ENCODE measurements at regions not wholly inside any gene's neighbourhood (a gene's known extent, or its start where the extent isn't known, plus 50 kb on each side); places are given as distances from the start of the nearest gene placed in this dataset.

DNA sequence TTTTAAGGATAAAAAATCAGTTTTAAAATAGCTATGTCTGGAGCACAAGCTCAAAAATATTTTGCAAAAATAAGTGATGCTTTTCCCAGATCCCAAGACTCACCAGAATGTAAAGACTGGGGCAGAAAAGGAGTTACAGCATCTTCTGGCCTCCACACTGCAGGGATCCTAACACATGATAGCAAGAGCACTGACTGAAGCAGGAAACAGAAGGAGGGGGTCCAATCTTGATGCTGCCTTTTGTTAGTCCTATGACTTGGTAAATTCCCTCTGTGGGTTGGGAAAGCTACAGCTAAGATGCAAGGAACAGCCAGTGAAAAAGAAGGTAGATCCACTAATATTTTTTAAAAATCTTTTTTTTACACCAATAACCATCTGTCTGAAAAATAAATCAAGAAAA is 54.2 kb upstream of the TNR start:
- no peak overlapping the region for H3K4me3 ChIP-seq
- no peaks in the 10 kb centered on the region for H3K4me1 ChIP-seq
- H3K9me3 ChIP-seq: no peaks in the 10 kb centered on the region
- no peak for DNase-seq
- in situ Hi-C loops (cut with MboI; ENCODE audit: low pct_ligation_motif_present in 1 of 4, low pct_unique_long_range_greater_than_20kb in 1 of 4, low sequenced_read_pairs in 3 of 4): no loop called here
- no peak overlapping the region for H3K27ac ChIP-seq
- TF ChIP-seq POLR2A (IDR thresholded peaks at IDR 0.05) (no peak), POLR2AphosphoS5 (IDR thresholded peaks at IDR 0.05) (no peak), EP300 (IDR thresholded peaks at IDR 0.05; ENCODE audit: low read depth) (no peak)
- TF ChIP-seq, protein P1, sequence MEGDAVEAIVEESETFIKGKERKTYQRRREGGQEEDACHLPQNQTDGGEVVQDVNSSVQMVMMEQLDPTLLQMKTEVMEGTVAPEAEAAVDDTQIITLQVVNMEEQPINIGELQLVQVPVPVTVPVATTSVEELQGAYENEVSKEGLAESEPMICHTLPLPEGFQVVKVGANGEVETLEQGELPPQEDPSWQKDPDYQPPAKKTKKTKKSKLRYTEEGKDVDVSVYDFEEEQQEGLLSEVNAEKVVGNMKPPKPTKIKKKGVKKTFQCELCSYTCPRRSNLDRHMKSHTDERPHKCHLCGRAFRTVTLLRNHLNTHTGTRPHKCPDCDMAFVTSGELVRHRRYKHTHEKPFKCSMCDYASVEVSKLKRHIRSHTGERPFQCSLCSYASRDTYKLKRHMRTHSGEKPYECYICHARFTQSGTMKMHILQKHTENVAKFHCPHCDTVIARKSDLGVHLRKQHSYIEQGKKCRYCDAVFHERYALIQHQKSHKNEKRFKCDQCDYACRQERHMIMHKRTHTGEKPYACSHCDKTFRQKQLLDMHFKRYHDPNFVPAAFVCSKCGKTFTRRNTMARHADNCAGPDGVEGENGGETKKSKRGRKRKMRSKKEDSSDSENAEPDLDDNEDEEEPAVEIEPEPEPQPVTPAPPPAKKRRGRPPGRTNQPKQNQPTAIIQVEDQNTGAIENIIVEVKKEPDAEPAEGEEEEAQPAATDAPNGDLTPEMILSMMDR (IDR thresholded peaks at IDR 0.05): no peak
- H3K36me3 ChIP-seq: no peaks in the 10 kb centered on the region
- intact Hi-C loops (cut with DNase I; ENCODE audit: low total_unique reads): no loop called here
- H3K27me3 ChIP-seq: no peaks in the 10 kb centered on the region

DNA sequence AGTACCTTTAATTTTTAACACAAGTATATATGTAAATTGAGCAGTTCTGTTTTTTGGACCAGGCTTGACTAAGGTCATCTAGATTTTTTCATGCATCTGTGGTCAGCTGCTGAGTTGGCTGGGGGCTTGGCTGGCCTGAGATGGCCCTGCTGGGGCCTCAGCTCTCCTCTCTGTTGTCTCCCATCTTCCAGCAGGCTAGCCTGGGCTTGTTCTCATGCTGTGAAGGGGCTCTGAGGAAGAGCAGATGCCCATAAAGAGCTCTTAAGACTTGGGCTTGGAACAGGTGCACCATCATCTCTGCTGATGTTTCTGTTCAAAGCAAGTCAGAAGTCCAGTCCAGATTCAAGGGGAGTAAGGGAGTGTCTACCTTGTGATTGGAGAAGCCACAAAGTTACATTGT is 51.2 kb upstream of the TNR start:
- H3K4me3 ChIP-seq: no peak overlapping the region
- intact Hi-C loops (cut with DNase I; ENCODE audit: low total_unique reads) (no loop called here), in situ Hi-C loops (cut with MboI; ENCODE audit: low pct_ligation_motif_present in 1 of 4, low pct_unique_long_range_greater_than_20kb in 1 of 4, low sequenced_read_pairs in 3 of 4) (no loop called here)
- no peaks in the 10 kb centered on the region for H3K36me3 ChIP-seq
- no peaks in the 10 kb centered on the region for H3K4me1 ChIP-seq
- no peak overlapping the region for H3K27ac ChIP-seq
- H3K27me3 ChIP-seq: no peaks in the 10 kb centered on the region
- H3K9me3 ChIP-seq: no peaks in the 10 kb centered on the region
- no peak for TF ChIP-seq POLR2AphosphoS5 (IDR thresholded peaks at IDR 0.05)
- DNase-seq: no peak

DNA sequence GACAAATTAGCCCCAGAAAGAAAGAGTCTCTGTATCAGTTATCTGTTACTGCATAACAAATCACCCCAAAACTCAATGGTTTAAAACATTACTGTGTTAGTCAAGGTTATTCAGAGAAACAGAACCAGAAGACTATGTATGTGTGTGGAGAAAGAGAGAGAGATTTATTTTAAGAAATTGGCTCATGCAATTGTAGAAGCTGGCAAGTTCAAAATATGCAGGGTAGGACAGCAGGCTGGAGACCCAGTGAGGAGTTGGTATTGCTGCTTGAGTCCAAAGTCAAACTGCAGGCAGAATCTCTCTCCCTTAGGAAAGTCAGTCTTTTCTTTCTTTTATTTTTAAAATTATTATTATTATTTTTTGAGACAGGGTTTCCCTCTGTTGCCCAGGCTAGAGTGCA is 50.2 kb upstream of the TNR start:
- Histone ChIP-seq H3K27ac (no peak overlapping the region), H3K9me3 (no peaks in the 10 kb centered on the region), H3K4me1 (no peaks in the 10 kb centered on the region), H3K4me3 (no peak overlapping the region), H3K27me3 (no peaks in the 10 kb centered on the region), H3K36me3 (no peaks in the 10 kb centered on the region)
- in situ Hi-C loops (cut with MboI; ENCODE audit: low pct_ligation_motif_present in 1 of 4, low pct_unique_long_range_greater_than_20kb in 1 of 4, low sequenced_read_pairs in 3 of 4) (no loop called here), intact Hi-C loops (cut with DNase I; ENCODE audit: low total_unique reads) (no loop called here)
- DNase-seq: no peak
- TF ChIP-seq EP300 (IDR thresholded peaks at IDR 0.05; ENCODE audit: low read depth) (no peak), POLR2AphosphoS5 (IDR thresholded peaks at IDR 0.05) (no peak), POLR2A (IDR thresholded peaks at IDR 0.05) (no peak)
- TF ChIP-seq, protein P1 (IDR thresholded peaks at IDR 0.05): no peak
